Non-pigmented ciliary epithelial cell (primary cell): ENCODE measurements at regions not wholly inside any gene's neighbourhood (a gene's known extent, or its start where the extent isn't known, plus 50 kb on each side); places are given as distances from the start of the nearest gene placed in this dataset.

Experiments used
- DNase-seq: peaks from one replicate; pipeline ENCODE4 v3.0.0-alpha.2; 2010; ENCODE audit warnings: low read depth

DNA sequence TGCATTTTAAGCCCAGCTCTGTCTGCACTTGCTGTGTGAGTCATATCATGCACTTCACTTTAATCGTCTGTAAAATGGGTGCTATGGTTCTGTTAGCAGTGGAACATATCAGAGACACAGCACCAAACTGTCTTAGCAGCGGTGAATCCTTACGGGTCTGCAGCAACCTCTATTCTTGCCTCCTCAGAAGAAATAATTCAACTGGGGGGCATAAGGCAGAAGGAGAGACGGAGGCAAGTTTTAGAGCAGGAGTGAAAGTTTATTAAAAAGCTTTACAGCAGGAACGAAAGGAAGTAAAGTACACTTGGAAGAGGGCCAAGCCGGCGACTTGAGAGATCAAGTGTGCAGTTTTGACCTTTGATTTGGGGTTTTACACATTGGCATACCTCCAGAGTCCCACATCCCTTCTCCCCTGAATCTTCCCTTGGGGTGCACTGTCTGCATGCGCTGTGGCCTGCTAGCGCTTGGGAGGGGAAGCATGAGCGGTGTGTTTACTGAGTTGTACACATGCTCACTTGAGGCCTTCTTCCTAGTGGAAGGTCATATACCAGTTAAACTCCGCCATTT, 109.8 kb downstream of the DDX1 start:
- no peak for DNase-seq

DNA sequence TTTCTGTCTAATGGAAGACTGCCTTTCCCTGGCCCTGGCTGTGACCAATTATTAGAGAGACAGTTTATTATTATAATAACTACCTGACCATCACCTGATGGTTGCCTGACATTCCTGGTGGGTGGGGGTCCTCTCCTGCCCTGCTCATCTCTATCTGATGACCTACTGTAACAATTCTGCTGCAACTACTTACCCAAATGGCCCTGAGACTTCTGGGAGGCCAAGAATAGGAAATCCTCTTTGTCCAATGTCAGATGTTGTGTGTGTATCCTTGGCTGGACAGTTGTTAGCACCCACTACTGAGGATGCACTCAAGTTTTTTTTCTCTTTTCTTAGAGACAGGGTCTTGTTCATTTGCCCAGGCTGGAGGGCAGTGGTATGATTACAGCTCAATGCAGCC, 110.3 kb downstream of the DDX1 start:
- no peak for DNase-seq

DNA sequence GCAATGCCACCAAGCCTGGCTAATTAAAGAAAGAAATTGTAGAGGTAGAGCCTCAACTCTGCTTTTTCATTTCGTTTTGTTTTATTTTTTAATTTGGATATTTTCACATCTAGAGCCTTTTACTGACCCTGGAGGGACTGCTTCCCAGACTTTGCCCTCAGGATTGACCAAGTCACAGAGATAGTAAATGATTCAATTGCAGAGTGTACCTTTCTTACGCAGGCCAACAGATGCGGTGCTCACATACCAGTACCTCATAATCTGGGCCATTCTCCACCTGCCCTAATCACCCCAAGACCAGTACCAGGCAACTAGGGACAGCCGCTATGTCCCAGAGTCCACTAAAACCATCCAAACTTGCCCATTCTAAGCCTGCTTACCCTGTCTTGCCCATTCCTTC, 110.8 kb downstream of the DDX1 start:
- DNase-seq: no peak

DNA sequence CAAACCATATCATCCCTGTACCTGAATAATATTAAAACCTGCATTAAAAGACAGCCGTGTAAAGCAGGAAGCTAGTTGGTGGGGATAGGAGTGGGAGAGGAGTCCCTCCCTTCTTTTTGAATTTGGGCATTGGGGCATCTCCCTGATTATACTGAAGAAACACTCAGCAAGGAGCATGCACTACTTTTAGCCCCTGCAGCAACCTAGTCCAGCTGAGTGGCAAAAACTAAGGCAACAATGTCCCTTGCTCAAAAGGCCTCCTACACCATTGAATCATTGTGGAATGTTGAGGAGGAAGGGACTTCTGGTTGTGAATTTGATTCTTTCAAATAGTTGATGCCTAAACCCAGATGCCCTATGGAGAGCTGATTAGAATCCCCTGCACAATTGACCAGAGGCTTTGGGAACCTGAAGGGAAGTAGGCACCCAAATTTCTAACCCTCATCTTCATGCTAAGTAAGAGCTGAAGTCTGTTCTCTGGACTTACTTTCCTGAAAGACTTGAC, 111.7 kb downstream of the DDX1 start:
- no peak for DNase-seq

DNA sequence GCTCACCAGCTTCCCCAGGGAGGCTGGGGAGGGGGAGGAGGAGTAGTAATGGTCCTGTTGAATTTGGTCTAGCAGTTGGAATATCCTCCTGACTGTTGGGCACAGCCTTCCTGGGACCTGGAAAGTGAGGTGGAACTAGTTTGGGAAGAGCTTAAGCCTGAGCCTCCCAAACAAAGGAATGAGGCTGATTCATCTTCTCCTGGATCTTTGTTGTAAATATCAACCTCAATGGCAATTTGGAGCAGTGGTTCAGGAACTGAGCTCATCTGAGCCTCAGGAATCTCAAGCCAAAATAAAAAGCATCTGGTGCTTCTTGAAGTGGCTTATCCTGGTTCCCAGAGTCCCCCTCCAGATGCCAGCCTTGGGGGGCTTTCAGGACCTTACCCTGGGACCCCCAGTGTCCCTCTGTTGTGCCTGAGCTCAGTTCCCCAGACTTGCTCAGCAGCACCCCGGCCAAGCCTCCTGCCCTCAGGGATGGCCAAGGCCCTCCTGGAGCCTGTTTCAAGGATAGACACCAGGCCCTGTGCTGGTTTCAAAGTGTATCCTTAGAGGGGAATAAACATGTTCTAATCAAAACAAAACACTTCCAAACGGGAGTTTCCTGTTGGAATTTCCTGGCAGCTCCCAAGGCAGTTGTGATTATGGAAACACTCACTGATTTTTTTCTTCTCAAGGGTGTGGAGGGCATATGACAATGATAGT, 112.6 kb downstream of the DDX1 start:
- DNase-seq: no peak

DNA sequence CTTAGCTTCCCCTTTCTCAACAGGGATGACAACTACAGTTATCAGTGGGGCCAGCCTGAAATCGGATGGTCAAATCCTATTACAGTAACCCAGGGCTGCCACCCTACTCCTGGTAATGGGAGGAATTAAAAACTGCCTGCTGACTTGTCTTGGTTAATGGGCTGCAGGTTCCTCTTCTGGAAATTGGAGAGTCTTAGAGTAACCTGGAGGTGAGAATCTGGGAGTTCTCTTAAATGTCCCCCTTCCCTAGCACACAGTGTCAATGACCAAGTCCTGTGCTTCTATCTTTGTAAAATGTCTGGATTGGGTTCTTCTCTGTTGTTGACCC, 113.1 kb downstream of the DDX1 start:
- no peak for DNase-seq

DNA sequence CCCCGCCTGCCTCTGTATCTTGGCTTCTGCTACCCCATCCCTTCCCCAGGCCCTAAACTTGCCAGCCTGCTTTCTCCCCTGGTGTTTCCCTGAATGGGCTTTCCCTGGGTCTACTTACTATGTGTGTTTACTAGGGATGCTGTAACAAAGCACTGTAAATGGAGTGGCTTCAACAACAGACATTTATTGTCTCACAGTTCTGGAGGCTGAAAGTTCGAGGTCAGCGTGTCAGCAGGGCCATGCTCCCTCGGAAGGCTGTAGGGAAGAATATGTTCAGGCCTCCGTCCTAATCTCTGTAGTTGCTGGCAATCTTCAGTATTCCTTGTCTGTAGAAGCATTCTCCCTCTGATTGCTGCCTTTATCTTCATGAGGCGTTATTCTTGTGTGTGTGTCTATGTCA, 113.6 kb downstream of the DDX1 start:
- no peak for DNase-seq

DNA sequence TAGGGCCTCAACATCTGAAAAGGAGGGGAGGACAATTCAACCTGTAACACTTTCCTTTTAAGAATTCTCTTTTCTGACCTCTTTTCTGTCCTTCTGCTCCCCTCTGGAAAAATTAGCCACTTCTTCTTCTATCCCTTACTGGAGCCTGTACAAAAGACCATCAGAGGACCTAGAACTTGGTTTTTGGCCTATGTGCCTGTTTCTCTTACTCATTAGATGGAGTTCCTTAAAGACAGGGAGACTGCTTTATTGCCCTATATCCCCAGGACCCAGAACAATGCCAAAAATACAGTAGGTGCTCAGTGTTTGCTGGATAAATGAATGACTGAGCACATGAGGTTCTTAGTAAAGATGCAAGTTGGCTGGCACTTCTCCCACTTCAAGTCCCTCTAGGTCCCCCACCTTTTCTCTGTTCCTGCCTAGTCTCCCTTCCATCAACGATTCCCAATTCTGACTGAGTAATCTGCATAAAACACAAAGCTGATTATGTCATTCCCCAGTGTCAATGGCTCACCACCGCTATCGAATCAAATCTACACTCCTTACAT, 114.2 kb downstream of the DDX1 start:
- no peak for DNase-seq

DNA sequence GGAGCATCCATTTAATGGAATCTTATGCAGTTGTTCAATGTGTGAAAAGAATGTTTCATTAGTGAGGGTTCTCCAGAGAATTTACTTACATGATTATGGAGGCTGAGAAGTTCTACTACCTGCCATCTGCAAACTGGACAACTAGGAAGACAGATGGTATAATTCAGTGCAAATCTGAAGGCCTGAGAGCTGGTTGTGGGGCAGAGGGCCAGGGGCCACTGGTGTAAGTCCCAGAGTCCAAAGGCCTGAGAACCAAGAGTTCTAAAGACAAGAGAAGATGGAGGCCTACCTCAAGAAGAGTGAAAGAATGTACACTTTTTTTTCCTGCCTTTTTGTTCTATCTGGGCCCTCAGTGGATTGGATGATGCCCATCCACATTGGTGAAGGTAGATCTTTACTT, 114.8 kb downstream of the DDX1 start:
- no peak for DNase-seq

DNA sequence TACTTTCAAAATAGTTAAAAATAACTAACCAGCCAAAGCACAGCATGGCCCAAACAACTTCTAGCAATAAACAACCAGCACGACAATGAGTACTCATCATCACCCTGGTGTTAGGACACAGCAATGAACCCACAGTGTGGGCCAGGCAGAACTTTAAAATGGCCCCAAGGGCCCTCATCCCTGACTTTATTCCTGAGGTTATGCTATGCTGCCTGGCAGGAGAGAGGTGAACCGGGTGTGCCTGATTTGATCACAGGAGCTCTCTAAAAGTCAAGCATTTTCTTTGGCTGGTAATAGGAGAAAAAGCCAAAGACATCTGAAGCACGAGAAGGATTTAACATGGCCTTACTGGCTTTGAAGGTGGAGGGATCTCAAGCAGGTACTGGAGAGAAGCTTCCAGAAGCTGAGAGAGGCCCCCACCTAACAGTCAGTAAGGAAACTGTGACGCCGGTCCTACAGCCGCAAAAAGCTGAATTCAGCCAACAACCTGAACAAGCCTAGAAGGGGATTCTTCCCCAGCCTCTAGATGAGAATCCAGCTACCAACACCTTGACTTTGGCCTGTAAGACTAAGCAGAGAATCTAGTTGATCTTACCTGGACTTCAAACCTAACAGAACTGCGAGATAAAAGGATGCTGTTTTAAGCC, 115.4 kb downstream of the DDX1 start:
- no peak for DNase-seq

DNA sequence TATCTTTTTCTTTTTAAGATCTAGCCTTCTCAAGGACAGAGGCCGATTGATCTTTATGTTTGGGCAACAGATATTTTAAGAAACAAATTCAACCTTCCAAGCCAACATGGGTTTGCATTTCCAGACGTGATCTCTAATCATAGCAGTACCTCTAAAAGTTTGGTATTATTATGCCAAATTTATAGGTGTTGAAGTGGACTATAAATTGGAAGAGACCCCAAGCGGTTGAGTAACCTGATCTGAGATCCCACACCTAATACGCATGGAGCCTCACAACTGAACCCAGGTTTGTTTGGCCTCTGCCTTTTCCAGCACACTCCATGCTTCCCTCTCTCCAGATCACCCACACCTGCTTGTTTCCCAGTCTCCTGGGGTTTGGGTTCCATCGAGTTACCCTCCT, 116.5 kb downstream of the DDX1 start:
- DNase-seq: no peak

DNA sequence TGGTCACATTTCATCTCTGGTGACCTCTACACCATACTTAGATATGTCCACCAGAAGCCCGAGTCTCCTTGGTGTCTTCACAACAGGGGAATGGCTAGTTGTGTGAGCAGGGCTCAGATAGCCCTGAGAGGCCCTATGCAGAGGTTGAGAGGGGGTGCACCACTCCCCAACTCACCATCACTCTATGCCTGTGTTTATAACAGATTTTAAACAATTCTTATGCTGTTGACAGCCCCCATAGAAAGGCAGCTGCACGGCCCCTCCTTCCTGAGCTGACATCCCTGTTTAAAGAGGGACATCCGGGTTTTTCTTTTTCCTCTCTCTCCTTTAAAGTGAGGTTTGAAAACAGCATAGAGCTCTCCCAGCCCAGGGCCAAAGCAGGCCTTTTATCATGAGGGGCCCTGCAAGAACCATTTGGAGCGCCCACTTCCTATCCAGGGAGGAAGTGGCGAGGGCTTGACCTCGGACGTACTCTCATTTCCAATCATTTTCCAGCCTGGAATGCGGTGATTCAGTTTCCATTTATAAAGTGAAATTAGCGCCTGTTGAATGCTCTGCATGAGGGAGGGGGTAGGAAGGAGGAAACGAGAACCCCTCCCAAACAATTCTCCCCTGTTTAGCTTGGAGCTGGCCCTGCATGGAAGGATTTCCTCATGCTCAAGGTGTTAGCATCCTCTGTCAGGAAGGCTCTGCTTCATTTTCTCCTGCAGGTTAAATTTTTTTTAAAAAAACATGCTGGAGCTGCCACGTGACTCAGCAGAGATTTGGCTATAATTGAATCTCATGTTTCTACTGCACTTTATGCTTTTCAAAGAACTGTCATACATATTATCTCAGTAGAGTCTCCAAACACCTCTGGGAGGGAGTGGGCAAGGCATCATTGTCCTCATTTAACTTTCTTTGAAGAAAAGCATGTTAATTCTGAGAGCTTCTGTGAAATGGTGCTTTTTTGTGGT, 117.5 kb downstream of the DDX1 start:
- no peak for DNase-seq

DNA sequence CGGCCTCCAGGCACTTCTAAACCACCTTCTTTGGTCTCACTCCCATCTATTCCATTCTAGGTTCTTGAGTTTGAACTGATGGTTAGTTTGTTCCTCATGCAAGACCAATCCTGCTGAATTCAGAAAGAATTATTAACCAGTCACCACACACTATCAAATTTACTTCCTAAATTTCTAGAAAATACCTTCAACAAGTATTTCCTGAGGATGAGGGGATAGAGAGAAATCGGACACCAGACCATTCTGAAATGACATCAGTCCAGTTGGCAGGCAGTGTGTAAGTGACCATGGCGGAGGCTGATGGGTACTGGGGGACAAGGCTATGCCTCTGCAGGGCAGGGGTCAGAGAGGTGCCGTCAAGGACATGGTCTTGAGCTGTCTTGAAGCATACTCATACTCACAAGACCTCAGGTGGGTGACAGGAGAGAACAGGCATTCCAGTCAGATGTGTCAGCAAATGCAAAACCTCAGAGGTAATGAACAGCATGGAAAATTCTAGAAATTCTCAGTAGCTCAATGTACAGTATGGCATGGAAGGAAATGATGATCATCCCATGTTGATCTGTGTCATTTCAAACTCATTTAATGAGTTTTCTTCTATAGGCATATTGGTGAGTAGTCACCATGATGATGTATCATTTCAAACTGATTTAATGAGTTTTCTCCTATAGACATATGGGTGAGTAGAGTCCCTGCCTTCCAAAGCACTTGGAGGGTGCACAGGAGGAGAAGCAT, 119.6 kb downstream of the DDX1 start:
- DNase-seq: no peak

DNA sequence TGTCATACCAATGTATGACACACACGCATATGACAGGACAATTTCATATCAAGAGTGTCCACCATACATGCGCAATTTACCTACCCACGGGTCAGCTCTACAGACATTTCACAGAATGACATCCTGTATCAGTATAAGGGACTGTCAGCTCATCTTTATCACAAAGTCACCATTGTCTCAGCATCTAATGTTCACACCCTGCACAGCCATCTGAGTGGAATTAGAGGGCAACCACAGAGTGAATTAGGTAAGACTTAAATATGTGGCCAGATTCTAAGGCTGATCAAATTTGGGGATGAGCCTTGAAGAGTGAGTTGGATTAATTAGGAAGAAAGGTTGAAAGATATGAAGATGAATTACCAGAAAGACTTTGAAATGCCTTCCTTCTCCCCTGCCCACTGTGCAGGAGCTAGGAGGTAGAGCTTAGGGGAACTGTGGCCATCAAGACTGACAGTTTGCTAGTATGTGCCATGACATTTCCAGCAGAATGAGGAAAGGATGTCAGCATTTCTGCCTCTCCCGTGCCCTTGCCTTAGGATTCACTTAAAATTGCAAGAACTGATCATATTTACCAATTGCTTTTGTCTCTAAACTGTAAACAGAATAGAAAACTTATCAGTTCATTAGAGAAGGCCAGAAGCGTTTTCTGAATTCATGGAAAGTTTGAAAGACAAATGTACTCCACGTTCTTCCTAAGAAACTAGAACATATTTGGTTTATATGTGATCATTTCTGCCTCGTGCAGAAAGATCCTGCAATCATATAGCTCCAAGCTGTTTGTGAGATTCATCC, 121.1 kb downstream of the DDX1 start:
- DNase-seq: no peak

DNA sequence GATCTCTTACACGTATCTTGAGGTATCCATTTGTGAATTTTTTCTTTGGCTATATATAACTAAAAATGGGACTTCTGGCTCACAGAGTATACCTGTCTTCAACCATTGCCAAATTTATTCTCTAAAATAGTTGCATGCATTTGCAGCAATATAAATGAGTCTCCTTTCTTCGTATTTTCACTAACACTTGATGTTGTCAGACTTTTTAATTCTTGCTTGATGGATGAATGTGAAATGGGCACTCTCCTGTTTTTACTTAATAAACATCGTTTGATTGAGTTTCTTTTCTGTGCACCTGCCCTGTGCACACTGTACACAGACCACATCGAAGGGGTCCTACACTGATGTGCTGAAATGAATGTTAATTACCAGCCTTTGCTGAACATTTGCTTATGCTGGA, 121.8 kb downstream of the DDX1 start:
- DNase-seq: no peak

DNA sequence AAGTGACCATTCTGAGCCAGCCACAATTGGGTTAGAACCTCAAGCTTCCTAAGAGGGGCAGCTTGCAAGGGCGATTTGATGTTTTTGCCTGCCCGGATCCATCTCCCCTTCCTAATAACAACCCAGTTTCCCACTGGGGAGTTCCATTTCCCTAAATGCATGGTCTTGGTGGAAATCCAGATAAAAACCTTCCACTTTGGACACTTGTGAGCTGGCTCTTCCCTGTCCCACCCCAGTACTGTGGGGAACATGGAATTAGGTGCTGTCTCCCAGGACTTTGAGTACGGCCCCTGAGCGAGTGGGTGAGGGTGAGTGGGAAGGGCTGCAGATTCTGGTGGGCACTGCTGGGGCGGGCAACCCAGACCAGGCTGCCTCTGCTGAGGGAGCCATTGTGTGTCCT, 122.3 kb downstream of the DDX1 start:
- DNase-seq: no peak

DNA sequence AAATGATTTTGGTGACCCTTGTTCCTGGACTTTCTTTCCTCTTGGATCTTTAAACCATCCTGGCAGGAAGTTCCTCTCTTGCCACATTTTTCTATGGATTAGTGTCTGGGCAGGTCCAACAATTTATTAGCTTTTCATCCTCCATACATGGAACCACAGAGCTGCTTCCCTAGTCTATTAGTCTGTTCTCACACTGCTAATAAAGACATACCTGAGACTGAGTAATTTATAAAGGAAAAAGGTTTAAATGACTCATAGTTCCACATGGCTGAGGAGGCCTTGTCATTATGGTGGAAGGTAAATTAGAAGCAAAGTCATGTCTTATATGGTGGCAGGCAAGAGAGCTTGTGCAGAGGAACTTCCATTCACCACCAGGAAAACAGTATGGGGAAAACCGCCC, 122.9 kb downstream of the DDX1 start:
- DNase-seq: no peak

DNA sequence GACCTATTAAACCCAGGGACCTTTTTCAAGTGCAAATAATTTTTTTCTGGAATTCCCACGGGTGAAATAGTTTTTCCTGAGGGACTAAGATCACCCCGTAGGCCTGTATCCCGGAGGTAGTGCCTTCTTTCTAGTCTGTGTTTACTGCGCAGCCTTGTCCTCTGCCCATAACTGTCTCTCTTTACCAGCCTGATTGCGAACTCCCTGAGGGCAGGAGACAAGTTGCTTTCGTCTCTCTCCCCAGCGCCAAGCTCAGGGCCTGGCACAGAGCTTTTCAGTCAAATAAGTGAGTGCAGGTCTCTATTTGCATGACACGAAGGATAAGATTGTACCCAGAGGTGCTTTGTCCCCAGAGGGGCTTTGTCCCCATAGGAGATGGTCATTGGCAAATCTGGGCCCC, 123.9 kb downstream of the DDX1 start:
- DNase-seq: no peak

DNA sequence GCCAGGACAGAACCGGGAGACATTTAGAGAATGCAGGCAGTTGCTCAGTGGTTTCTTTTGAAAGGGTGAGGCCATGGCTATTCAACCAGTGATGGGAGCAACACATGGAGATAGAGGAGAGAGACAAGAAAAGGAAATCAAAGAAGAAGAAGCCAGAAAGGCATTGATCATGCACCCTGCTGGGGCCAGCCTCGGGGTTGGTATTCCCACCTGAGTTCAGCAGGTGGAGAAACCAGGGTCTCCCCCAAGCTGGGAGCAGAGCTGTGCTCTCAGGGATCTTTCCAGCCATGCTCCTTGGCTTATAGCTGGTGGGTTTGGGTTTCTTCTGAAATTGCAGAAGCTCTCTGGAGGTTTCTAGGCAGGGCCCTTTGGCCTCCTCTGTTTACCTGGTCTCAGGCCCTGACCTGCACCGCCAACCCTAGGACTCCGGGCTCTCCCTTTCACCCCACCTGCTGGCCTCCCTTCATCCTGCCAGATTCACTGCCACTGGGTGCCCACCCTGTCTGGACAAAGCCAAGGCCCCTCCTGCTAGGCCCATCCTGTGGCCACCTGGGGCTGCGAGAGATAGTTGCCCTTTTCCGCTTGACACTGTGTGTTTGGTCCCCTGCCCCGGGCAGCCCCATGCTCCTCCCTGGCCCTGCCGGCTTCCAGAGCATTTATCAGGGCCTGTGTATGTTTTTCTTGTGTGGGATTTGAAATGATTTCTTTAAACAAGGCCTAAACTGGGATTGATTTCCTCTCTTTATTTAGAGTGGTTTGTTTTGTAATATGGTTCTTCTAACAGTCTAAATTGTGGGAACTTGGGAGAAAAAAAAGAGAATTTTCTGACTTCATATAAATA, 126.7 kb downstream of the DDX1 start:
- no peak for DNase-seq

DNA sequence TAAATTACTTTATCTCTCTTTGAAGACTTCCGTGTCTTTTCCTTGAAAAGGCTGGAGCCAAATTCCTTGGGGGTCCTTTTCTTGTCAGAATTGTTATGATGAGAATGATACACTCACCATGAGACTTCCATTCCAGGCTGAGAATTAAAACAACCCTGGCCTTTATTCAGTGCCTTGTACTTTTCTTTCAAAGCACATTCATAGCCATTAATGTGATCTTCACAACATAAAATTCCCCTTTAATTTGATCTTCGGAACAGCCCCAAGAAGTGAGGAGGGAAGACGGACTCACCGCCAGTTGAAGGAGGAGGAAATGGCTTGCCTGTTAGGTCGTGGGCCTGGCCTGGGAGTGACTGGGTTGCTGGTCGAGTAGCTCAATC, 127.3 kb downstream of the DDX1 start:
- no peak for DNase-seq
